ENCODE measurements at regions not wholly inside any gene's neighbourhood (a gene's known extent, or its start where the extent isn't known, plus 50 kb on each side); places are given as distances from the start of the nearest gene placed in this dataset.
"Not testable (repeated sequence)": the region's sequence is repeated elsewhere in the genome, so short reads cannot be mapped to it uniquely, and the experiment has no call there.

GRCh38 chr10:129063877-129064276, 403.2 kb upstream of the MGMT start:
- Histone ChIP-seq H3K79me2 (replicated peaks; ENCODE audit: insufficient read depth, low read length) (no peaks in the 10 kb centered on the region), H2AFZ (ENCODE audit: low read depth, low read length) (no peak overlapping the region), H3F3A (ENCODE audit: insufficient read depth, low read length, poor library complexity, severe bottlenecking) (no peaks in the 10 kb centered on the region), H3K4me3 (ENCODE audit: low read length) (no peak overlapping the region), H4K20me1 (ENCODE audit: insufficient read depth) (no peaks in the 10 kb centered on the region), H3K36me3 (ENCODE audit: insufficient read depth, low read length) (no peaks in the 10 kb centered on the region), H3K27me3 (ENCODE audit: insufficient read depth, low read depth, low read length) (no peaks in the 10 kb centered on the region), H3K9ac (ENCODE audit: low read length) (no peak overlapping the region), H3K9me3 (ENCODE audit: low read length) (no peaks in the 10 kb centered on the region), H3K4me2 (ENCODE audit: low read length) (no peak overlapping the region), H3K9me2 (ENCODE audit: insufficient read depth, low read length) (no peaks in the 10 kb centered on the region), H3K27ac (ENCODE audit: low read length) (no peak overlapping the region)
- no peak for TF ChIP-seq SMC3 (conservative IDR thresholded peaks at IDR 0.05; ENCODE audit: poor library complexity)
- TF ChIP-seq POLR2AphosphoS5 (IDR thresholded peaks at IDR 0.05), result no peak
- no peak for TF ChIP-seq REST (IDR thresholded peaks at IDR 0.05; ENCODE audit: borderline replicate concordance)
- no peak for TF ChIP-seq EZH2 (IDR thresholded peaks at IDR 0.05; ENCODE audit: borderline replicate concordance, insufficient read depth, low read length, poor library complexity, severe bottlenecking)
- TF ChIP-seq EP300 (conservative IDR thresholded peaks at IDR 0.05; ENCODE audit: poor library complexity, severe bottlenecking), result no peak
- TF ChIP-seq RAD21 (conservative IDR thresholded peaks at IDR 0.05), result no peak
- TF ChIP-seq TAF1 (IDR thresholded peaks at IDR 0.05; ENCODE audit: low read depth), result no peak
- no peak for TF ChIP-seq CTCF (IDR thresholded peaks at IDR 0.05; ENCODE audit: poor library complexity, severe bottlenecking)
- TF ChIP-seq MXI1 (conservative IDR thresholded peaks at IDR 0.05; ENCODE audit: poor library complexity, severe bottlenecking), result no peak

DNA sequence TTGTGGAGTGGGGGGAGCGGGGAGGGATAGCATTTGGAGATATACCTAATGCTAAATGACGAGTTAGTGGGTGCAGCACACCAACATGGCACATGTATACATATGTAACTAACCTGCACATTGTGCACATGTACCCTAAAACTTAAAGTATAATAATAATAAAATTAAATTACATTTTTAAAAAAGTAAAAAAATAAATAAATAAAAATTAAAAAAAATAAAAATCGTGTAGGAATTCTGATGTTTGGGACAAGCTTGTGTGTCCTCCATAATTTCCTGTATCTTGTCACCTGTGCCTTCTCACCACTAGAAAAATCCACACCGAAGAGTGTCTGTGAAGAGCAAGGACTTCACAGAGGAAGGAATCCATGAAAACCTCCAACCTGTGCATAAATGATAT, 400.5 kb upstream of the MGMT start:
- H3K4me2 ChIP-seq (ENCODE audit: low read length); H3K9ac ChIP-seq (ENCODE audit: low read length); H3K4me3 ChIP-seq (ENCODE audit: low read length); H3K9me3 ChIP-seq (ENCODE audit: low read length); H2AFZ ChIP-seq (ENCODE audit: low read depth, low read length); H3K9me2 ChIP-seq (ENCODE audit: insufficient read depth, low read length); H3K36me3 ChIP-seq (ENCODE audit: insufficient read depth, low read length); H3K27ac ChIP-seq (ENCODE audit: low read length); H4K20me1 ChIP-seq (ENCODE audit: insufficient read depth); H3F3A ChIP-seq (ENCODE audit: insufficient read depth, low read length, poor library complexity, severe bottlenecking); H3K79me2 ChIP-seq (replicated peaks; ENCODE audit: insufficient read depth, low read length); H3K27me3 ChIP-seq (ENCODE audit: insufficient read depth, low read depth, low read length): not testable (repeated sequence)

DNA sequence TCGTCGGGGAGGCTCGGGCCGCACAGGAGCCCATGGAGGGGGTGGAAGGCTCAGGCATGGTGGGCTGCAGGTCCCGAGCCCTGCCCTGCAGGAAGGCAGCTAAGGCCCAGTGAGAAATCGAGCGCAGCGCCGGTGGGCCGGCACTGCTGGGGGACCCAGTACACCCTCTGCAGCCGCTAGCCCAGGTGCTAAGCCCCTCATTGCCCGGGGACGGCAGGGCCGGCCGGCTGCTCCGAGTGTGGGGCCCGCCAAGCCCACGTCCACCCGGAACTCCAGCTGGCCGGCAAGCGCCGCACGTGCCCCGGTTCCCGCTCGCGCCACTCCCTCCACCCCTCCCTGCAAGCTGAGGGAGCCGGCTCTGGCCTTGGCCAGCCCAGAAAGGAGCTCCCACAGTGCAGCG, 395.6 kb upstream of the MGMT start:
- not testable (repeated sequence) for H3K27me3 ChIP-seq (ENCODE audit: insufficient read depth, low read depth, low read length); H3K36me3 ChIP-seq (ENCODE audit: insufficient read depth, low read length); H3K9ac ChIP-seq (ENCODE audit: low read length); H3K9me2 ChIP-seq (ENCODE audit: insufficient read depth, low read length); H3K9me3 ChIP-seq (ENCODE audit: low read length); H3K4me3 ChIP-seq (ENCODE audit: low read length); H3F3A ChIP-seq (ENCODE audit: insufficient read depth, low read length, poor library complexity, severe bottlenecking); H2AFZ ChIP-seq (ENCODE audit: low read depth, low read length); H3K27ac ChIP-seq (ENCODE audit: low read length); H4K20me1 ChIP-seq (ENCODE audit: insufficient read depth); H3K4me2 ChIP-seq (ENCODE audit: low read length); H3K79me2 ChIP-seq (replicated peaks; ENCODE audit: insufficient read depth, low read length)
